HG02938 (cell line): ENCODE measurements at regions not wholly inside any gene's neighbourhood (a gene's known extent, or its start where the extent isn't known, plus 50 kb on each side); places are given as distances from the start of the nearest gene placed in this dataset.
"Not testable (repeated sequence)": the region's sequence is repeated elsewhere in the genome, so short reads cannot be mapped to it uniquely, and the experiment has no call there.

Experiments
- ATAC-seq: cut with Tn5 transposase; IDR thresholded peaks from one replicate; pipeline ENCODE4 v1.9.1; 2021; ENCODE audit warnings: mild to moderate bottlenecking, moderate library complexity; ENCODE audit not compliant: unreplicated experiment

DNA sequence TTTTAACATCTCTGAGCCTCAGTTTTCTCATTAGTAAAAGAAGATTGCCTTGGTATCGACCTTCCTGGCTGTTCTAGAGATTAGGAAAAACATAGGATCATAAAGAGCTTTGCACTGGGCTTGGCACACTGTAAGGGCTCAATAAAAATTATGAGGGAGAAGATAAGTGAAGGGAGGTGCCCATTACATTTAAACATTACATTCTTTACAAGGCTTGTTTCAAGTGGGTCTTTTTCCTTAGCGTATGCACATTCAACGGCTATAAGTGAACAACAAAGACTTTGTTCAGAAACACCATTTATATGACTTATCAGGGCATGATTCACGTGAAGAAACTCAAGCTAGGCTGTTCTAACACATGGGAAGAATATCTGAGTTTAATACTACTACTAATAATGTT, 351.9 kb upstream of the NPVF start:
- no peak for ATAC-seq

DNA sequence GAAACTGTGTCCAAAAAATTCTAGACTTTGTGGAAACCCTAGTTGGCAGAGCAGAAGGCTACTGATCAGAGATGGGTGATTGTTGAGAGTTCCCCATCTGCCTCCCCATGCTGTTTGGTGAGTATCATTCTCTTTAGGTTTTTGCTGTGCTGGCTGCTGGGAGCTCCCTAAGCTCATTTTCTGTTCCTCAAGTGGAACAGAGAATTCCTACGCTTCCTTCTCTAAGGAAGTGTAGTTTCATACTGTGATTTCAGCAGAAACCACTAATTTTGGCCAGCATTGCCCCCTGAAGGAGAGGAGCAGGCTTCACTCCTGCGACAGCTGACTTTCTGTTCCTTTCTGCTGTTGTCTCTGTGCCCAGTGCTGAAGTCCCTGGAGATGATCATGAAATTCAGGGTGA, 355.3 kb upstream of the NPVF start:
- ATAC-seq: no peak

DNA sequence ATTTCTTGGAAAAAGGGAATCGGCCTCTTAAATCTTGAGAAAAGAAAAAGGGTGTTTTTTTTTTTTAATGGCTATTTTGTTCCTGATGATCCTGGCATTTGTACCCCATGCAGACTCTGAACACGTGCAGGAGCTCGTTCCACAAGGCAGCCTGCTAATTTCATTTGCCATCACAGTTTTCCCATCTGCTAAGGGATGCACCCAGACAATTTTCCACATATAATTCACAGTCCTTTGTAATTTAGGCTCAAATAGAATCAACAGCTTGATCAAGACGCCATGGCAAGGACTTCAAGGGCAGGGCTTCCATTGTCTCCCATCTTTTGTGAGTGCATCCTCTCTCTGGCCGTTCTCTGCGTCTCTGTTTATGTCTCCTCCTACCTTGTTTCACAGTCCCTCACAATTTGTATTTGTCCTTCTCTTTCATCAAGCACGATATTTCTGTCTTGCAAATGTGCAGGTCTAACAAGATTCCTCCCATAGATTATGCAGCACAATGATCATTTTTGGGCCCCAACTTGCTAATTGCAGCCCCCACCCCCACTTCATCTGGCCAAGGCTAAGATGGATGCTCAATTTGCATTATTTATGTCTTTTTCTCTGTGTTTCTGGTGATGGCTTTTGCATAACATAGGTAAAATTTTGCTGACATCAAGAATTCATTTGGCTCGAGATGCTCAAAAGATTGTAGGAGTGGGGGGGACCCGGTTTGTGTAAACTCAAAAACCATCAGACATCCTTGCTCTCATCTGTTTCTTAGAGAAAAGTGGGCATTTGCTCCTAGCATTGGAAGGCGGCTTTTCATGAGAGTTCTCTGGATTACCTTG, 356.0 kb upstream of the NPVF start:
- no peak for ATAC-seq

DNA sequence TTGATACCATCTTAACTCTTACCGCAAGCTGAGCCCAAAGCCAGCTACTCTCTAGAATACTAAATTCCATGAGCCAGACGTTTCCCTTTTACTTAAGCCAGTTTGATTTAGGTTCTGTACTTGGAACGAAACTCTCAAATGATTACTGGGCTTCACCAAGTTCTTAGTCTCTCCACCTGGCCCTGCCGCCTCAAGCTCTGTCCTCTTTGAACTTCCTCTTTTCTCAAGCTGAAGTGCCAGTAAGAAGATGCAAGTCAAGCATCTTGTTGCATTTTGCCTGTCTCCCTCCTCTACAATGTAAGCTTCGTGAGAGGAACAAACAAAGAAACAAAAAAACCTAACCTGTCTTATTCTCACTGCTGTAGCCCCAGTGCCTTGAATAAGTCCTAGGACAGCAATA, 358.2 kb upstream of the NPVF start:
- ATAC-seq: no peak

DNA sequence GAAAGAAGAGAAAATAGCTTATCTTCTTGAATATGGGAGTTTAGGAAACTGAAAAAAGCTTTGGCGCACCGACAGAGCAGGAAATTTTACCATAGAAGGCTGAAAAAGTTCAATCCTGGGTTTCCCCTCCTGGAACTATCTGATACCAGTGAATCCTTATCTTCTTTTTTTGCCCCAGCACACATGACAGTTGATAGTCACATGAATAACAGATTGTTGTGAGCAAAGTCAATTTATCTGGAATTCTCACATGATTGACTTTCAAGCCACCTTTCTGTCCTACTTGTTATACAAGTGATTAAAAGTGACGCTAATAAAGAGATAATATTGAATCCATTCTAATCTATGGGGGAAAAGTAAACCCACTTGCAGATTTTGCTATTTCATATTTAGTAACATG, 365.8 kb upstream of the NPVF start:
- no peak for ATAC-seq

DNA sequence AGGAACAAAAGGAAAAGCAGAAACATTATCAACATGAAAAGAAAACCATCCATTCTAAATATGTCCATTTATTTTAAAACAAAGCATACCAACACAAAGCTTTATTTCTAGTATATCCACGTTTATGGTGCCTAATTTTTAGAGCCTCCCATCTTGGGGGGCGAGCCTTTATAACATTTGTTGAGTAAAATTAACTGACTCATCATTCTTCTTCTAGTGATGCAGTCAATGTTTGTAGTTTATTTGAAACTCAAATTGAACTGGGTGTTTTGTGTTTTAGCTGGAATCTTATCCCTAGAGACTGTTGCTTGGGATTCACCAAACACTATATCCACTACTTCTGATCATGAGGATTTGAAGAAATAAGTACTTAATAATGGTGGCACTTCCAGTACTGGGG, 366.4 kb upstream of the NPVF start:
- ATAC-seq: no peak

DNA sequence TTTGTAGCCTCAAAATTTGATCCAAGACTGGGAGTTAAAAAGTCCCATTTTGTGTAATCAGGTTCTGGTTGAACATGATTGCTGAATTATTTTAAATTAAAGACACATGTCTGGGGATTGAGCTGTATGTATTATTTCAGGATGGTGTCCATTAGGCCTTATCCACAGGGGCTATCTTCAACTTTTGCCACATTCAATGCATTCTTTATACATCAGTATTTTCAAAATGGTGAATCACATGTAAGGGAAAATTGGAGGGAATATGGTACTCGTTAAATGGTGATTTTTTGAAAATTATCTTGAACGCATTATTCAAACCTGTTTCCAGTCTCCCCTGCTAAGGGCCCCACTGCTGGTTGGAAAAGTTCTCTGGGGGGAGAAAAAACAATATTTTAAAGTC, 367.7 kb upstream of the NPVF start:
- no peak for ATAC-seq

DNA sequence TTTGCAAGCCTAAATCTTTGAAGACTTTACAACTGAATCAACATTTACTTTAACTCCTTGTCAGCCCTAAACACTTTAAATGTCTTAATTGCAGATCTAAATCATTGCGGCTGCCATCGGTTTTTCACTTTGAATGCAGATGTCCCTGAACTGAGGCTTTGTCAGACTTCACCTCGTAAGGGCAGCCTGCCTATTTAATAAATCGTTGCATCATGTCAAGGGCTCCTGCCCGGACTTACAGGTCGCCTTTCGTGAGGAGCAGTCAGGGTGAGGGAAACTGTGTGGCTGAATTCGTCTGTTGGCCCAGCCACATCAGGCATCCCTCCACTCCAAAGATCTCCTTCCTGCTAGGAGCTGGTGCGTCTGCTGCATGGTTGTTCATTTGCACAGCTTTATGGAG, 368.2 kb upstream of the NPVF start:
- ATAC-seq: no peak

DNA sequence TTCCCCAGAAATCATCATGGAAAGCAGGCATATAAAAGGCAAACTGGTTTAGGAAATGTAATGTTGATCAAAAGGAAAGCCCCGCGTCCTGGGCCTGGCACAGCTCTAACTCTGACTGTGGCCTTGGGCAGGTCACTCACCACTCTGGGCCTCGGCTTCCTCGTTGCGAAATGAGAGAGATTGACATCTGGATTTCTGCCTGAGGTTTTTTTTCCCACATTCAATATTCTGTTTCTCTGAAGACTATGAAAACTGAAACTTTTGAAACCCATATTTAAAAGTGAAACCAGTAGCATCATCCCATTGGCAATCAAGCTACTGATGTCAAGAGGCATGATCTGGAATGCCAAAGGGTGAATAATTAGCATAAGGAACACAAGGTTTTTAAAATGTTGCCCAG, 369.7 kb upstream of the NPVF start:
- ATAC-seq: no peak

DNA sequence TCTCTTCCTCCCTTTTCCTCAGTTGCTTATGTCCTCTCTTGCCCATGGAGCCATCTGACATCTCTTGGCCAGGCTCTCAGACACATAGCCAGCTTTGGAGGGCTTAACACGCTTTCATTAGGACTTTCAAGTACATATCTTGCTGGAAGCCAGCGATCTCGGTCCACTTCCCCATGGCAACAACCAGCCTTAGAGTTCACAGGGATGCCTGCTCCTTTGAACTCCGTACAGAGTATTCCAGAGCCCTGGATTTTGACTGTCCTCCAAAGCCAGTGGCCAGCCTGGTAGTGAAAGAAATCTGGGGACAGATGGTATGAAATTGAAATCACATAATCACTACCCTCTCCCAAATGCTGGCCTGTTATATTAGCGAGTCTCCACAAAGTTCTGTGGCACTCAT, 370.5 kb upstream of the NPVF start:
- ATAC-seq: no peak

DNA sequence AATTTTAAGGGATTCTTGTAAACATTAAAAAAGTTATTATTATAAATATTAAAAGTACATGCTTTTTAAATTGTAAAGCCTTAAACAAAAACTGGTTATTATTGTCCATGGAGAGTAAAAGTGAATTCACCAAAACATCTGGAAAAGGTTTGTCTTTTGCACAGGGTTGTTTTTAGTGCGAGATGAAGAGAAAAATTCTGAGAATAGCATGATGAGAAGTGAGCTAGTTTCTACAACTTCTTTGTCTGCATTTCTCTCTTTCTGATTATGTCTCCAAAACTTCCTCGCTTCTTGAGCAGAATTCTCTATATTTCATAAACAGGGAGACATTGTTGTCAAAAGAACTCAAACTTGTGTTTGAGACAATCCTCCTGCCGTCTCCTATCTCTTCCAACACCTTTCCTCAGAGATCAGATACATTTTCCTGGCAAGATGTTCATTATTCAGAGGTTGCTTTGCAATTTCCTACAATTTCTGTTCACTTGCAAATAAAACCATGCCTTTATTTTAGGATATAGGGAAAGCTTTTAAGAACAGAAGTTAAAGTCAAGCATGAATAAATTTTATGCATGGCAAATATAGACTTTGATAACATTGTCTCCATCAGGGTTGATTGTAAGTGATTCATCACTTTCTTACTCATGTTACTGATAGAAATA, 372.1 kb upstream of the NPVF start:
- no peak for ATAC-seq

DNA sequence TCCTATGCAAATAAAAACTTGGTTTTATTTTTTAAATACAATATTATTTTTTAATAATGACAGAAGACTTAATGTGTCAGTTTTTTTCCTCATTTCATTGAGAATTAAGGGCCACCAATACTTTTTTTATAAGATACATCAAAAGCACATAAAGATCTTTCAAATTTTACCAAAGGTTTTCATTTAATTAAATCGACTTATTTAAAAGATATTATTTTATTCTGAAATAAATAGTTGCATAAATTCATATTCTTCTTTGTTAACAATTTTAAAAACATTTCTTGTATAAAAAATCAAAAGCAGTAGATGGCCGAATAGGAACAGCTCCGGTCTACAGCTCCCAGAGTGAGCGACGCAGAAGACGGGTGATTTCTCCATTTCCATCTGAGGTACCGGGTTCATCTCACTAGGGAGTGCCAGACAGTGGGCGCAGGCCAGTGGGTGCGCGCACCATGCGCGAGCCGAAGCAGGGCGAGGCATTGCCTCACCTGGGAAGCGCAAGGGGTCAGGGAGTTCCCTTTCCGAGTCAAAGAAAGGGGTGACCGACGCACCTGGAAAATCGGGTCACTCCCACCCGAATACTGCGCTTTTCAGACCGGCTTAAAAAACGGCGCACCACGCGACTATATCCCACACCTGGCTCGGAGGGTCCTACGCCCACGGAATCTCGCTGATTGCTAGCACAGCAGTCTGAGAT, 374.6 kb upstream of the NPVF start:
- ATAC-seq: not testable (repeated sequence)

DNA sequence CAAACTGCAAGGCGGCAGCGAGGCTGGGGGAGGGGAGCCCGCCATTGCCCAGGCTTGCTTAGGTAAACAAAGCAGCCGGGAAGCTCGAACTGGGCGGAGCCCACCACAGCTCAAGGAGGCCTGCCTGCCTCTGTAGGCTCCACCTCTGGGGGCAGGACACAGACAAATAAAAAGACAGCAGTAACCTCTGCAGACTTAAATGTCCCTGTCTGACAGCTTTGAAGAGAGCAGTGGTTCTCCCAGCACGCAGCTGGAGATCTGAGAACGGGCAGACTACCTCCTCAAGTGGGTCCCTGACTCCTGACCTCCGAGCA, 375.1 kb upstream of the NPVF start:
- not testable (repeated sequence) for ATAC-seq

DNA sequence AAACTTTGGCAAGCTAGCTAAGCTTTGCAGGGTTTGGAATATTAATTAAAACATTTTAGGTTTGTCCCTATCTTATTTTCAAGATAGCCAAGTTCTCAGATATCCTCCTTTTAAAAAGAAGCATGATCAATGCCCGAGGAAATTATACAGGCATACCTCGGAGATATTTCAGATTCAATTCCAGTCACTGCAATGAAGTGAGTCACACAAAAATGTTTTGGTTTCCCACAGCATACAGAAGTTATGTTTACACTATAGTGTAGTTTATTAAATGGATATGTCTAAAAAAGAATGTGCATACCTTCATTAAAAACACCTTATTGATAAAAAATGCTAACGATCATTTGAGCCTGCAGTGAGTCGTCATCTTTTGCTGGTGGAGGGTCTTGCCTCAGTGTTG, 382.9 kb upstream of the NPVF start:
- ATAC-seq: no peak

DNA sequence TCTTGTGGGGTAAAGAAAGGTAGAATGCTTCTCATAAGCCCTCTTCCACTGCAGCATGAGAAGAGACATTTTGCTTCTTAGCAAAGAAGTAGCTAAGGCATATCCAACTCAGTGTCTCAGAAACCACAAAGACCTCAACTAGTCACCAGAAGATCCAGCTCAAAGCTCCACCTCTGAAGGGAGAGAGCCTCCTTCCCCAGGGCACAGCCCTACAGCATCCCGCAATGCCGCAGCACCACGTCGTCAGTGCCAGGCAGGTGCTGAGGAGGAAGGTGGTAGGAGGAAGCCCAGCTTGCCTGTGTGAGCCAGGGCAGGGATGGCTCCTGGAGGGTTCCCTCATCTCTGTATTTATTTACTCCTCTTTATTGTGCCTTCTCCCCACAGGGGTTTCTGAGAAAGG, 385.6 kb upstream of the NPVF start:
- no peak for ATAC-seq

DNA sequence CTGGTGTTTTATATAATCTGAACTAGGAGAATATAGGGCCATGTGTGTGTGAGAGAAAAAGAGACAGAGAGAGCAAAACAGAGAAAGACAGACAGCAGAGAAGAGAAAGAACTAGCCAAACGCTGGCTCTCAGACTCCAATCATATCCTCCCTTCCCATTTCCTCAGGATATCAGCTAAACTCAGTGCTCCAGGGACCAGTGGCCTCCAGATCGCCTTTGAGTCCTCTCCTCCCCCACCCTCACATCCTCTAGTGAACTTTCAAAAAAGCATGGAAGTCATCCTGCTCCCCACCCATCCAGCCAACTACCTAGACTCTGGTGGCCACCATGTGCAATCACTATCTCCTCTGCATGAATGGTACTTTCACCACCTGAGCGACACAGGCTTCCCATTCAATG, 386.1 kb upstream of the NPVF start:
- ATAC-seq: no peak

DNA sequence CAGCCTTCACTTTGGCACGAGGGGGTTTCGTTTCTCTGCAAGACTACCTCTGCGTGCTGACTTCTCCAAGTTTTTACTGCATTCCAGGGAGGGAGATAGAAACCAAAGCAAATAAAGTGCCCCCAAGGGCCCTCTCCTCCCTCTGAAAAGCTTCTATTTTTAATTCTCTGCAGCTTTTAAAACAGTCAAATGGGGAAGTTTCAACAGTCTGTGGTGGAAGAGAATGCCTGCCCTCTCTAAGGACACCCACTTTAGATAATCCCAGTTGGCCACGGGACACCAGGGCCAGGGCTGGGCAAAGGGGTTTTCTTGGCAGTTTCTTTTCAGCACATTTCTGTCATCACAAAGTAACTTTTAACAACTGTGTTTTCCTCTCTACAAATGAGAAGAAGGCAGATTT, 386.7 kb upstream of the NPVF start:
- no peak for ATAC-seq

DNA sequence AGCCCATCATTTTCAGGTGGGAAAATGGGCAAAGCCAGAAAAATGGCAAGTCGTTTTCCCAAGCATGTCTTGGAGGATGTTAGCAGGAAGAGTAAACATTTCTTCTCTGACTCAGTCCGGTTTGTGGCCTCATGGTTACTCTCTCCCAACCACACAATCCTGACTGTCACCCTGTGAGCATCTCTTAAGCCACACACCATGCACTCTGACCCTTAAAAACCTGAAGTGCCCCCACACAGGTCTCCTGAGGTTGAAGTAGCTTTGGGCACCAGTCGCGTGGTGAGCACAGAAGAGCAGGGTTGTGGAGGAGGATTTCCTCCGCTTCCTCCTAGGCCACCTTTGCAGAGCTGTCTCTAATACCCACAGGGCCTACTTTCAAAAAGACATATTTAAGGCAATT, 387.3 kb upstream of the NPVF start:
- no peak for ATAC-seq

DNA sequence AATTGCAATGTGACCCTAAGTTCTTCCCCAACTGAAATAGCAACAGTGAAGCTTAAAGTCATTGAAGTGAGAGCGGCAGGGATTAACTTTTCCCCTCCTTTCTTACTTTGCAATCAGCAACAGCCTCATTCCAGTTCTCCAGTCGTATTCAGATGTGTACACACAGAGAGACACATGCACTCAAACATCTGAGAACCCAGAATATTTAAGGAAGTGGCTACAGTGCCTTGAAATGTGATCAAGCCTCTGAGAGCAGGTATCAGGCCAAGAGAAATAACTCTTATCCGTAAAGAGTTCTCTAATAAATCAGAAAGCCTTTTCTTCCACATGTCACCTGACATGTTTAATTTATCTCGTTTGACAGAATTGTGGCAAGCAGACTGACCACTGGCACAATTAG, 388.9 kb upstream of the NPVF start:
- no peak for ATAC-seq

DNA sequence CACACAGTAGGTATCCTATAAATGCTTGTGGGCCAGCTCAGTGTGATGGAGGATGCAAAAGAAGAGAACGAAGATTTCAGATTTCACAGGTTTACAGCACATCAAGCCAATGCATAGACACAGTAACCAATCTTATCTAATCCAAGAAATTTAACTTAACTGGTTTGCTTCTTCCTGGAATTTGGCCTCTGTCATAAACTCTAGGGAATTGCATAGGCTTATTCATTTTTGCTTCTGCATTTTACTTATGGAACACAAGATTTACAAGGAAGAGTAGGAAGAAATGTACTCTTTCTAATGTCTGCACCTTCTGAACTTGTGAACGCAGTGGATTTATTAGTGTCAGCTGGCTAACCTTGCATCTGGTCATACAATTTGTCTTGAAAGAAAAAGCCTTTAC, 389.4 kb upstream of the NPVF start:
- no peak for ATAC-seq

DNA sequence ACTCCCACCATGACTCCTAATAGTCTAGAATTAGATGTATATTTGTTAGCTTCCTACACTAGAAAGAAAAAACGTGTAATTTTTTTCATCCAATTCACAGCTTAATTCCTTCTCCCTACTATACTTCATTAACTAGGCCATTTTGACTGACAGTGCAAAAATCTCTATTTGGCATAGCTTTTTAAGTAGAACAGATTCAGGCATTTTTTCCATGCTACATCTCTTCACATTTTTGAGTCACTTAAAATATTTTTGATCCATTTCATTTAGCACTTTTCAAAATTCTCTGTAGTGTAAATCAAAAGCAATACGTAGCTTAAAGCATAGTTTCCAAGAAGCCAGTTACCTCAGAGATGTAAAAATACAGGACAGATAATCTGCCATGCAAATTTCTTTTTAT, 391.1 kb upstream of the NPVF start:
- ATAC-seq: no peak
